Peyer's patch (tissue), 4 donors: ENCODE measurements at regions not wholly inside any gene's neighbourhood (a gene's known extent, or its start where the extent isn't known, plus 50 kb on each side); places are given as distances from the start of the nearest gene placed in this dataset.

Experiments used
- CTCF ChIP-seq, 6 experiments: fragments of 450-650 bp in 4 of 6; fragments of 200-600 bp in 2 of 6; sonication (generic) in 1 of 6; IDR thresholded peaks; one replicate each; pipeline ENCODE4 v1.5.1; 2017 to 2019; ENCODE audit warnings: antibody characterized with exemption in 6 of 6, mild to moderate bottlenecking in 3 of 6, moderate library complexity in 1 of 6
- POLR2A ChIP-seq, 2 donors: fragments of 450-650 bp; IDR thresholded peaks; one replicate each; pipeline ENCODE4 v1.5.1; 2017; ENCODE audit warnings: antibody characterized with exemption in 2 of 2, mild to moderate bottlenecking in 2 of 2, moderate library complexity in 2 of 2

- TF ChIP-seq CTCF (IDR thresholded peaks at IDR 0.05) (no peak), POLR2A (IDR thresholded peaks at IDR 0.05) (no peak)
Observed at GRCh38 chr12:116423094-116423493, 136.1 kb upstream of the MAP1LC3B2 start.
